ENCODE measurements at regions not wholly inside any gene's neighbourhood (a gene's known extent, or its start where the extent isn't known, plus 50 kb on each side); places are given as distances from the start of the nearest gene placed in this dataset.

GRCh38 chr7:17608114-17608833 lies 309.8 kb downstream of the AHR start:
- TF ChIP-seq CTCF (IDR thresholded peaks at IDR 0.05), result no peak
- TF ChIP-seq POLR2A (IDR thresholded peaks at IDR 0.05), result no peak

Measured in breast epithelium (tissue), 3 donors.